8988T (cell line): ENCODE measurements at regions not wholly inside any gene's neighbourhood (a gene's known extent, or its start where the extent isn't known, plus 50 kb on each side); places are given as distances from the start of the nearest gene placed in this dataset.
"Not testable (repeated sequence)": the region's sequence is repeated elsewhere in the genome, so short reads cannot be mapped to it uniquely, and the experiment has no call there.

ENCODE experiments used
- DNase-seq: peaks from one replicate; pipeline ENCODE4 v3.0.0; 2011

- DNase-seq = no peak
Observed at GRCh38 chr16:55017321-55017720, 86.7 kb downstream of the IRX5 start.

GRCh38 chr16:55018881-55019280 is 88.2 kb downstream of the IRX5 start:
- DNase-seq = no peak

DNA sequence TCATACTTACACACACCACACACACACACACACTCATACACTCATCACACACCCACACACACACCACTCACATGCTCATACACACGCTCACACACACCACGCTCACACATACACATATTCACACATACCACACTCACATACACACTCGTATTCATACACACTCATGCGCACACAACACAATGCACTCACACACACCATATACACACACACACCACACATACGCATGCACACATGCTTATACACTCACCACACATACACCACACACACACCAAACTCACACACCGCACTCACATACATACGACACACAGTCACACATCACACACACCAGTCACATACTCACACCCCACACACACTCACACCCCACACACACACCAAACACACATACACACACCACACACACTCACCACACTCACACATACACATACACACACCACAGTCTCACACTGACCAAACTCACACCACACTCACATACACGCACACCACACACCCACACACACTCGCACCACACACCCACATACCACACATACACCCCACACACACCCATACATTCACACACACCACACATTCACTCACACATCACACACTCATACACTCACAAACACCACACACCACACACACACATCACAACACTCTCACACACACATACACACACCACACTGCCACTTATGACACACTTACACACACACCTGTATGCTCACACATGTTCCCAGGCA is 88.9 kb downstream of the IRX5 start:
- DNase-seq = no peak

- DNase-seq = no peak
Observed at GRCh38 chr16:55021595-55022475, 91.2 kb downstream of the IRX5 start.

DNA sequence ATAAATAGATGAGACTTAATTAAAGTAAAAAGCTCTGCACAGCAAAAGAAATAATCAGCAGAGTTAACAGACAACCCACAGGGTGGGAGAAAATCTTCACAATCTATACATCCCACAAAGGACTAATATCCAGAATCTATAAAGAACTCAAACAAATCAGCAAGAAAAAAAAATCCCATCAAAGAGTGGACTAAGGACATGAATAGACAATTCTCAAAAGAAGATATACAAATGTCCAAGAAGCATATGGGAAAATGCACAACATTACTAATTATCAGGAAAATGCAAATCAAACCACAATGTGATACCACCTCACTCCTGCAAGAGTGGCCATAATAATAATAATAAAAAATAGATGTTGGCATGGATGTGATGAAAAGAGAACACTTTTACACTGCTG is 96.6 kb downstream of the IRX5 start:
- not testable (repeated sequence) for DNase-seq

GRCh38 chr16:55029509-55029908 is 98.8 kb downstream of the IRX5 start:
- DNase-seq = no peak

GRCh38 chr16:55030944-55031343 is 100.3 kb downstream of the IRX5 start:
- DNase-seq = no peak

GRCh38 chr16:55031481-55031880 is 100.8 kb downstream of the IRX5 start:
- no peak for DNase-seq

DNA sequence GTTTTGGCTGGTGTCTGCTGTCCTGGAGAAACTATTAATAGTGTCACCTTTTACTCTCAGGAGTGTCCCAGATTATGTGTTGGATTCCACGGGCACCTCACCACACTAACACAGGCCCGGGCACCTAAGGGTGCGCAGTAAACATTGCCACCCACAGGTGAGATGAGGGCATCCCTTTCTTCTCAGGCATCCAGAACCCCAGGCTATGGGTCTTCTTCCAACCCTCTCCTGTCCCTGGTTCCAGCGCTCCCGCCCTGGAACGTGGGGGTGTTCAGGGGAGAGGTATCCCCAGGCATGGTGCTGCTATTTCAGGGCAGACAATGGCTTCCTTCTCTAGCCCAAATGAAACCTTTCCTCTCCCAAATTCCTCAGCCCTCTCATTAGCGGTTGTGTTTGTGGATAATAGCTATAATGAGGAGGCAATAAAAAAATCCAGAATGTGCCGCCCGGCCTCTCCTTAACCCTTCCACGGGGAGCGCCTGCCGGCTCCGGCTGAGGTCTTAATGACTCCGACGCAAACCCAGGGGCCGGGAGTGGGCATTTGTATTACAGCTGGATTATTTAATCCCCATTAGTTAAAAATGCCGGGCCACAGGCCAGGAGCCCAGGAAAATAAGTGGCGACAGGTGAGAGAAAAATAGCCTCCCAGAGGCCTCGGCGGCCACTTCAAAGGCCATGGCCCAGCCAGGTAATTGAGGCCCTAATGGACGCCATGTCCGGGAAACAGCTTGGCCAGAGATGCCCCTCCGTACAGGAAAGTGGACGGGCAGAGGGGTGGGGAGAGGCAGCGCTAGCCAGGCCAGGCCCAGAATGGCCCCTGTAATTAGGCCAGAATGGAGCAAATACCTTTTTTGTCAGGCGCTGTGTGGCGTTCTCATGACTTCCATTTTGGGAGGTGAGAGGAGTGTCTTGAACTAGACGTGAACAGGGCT is 102.8 kb downstream of the IRX5 start:
- no peak for DNase-seq

- DNase-seq = peak; percentile 61
Observed at GRCh38 chr16:55035029-55035428, 104.4 kb downstream of the IRX5 start.

DNA sequence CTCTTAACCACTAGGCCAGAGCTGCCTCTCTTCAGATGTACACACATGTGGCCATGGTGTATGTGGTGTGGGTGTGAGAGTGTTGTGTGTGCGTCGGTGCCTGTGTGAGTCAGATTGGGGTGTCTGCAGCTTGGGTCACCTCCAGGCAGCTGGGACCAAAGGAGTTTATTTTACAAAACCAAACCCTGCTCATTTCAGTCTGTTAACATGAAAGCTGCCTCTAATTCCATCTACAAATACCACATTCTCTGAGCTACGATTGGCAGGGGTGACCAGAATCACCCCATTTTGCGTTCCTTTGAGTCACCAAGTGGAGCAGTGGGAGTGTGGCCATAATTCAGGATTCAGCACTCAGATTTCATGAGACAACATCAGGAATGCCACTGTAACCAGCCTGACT is 105.3 kb downstream of the IRX5 start:
- DNase-seq = no peak

GRCh38 chr16:55036371-55036821 is 105.7 kb downstream of the IRX5 start:
- no peak for DNase-seq

GRCh38 chr16:55037046-55037445 is 106.4 kb downstream of the IRX5 start:
- DNase-seq = no peak

DNA sequence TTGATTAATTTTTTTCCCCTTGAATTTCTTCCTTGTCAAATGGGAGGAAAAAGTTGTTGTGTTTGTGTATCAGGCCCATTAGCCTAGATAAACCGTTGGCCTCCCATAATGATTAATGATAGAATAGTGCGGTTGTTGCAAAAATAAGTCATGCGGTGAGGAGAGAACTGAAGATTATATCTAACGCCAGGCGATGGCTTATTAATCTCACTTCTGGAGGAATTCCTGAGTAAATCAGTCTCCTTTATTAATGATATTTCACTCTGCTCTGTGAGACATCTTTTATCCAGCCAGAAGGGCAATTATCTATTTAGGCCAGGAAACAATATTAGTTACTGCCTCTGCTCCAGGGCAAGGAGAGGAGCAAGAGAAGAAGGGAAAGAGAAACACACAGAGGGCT is 107.3 kb downstream of the IRX5 start:
- no peak for DNase-seq

DNA sequence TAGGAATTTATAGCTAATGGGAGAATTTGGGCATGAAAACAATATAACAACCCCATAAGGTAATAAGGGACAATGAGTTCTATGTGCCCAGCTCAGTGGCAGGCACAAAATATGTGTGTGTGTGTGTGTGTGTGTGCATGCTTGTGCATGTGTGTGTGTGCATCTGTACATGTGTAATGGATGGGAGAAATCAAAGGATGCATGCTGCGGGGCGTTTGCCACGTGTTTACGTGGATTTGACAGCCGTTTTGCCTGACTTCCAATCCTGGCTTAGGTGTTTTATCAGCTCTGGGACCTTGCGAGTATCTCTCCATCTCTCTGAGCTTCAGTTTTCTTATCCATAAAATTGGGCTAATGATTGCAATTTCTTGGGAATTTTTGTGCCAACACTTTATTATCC is 108.4 kb downstream of the IRX5 start:
- no peak for DNase-seq

DNA sequence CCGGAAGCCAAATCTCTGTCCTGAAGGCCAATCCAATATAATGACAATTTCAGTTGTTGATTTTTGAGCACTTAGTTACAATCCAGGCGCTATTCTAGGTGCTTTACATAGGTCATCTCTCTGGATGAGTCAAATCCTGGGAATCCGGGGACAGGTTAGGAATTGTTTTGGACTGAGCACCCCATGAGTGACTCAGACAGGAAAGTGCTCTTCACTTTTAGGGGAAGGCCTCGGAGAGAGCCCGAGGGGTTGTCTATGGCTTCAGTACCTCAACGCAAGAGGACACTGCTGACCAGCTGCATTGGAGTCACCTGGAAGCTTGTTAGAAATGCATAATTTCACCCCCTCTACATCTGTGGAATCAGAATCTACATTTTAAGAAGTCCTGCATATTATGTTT is 108.8 kb downstream of the IRX5 start:
- no peak for DNase-seq

- no peak for DNase-seq
Observed at GRCh38 chr16:55039931-55040330, 109.3 kb downstream of the IRX5 start.

DNA sequence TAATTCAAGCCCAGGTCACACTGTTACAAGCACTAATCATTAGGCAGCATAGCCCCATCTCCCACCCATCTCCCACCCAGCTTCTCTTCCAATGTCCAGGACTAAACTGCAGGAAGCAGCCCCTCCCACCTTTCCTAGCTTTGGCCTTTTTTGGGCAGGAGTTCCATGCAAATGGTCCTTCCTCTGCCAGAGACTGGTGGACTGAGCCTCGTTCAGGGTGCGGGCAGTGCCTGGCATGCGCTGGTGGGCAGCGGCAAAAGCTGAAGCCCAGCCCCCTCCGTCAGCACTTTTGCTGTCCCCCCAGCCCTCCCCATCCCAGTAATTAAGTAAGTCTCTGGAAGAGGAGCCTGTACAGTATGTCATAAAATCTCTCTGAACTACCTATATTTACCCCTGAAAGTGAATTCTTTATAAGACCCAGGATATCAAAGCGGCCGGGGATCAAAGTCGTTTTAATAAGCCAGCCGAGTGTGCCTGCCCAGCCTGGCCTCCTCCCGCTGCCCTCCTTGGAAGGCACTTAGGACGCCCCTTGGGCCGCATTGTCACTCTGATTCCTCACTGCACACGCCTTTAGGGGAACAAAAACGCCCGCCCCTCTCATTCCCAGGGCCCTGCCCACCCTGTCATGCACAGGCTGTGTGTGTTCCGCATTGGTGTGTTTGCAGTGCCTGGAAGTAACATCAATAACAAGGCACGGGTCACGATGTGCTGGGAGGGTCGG is 109.9 kb downstream of the IRX5 start:
- DNase-seq = no peak

DNA sequence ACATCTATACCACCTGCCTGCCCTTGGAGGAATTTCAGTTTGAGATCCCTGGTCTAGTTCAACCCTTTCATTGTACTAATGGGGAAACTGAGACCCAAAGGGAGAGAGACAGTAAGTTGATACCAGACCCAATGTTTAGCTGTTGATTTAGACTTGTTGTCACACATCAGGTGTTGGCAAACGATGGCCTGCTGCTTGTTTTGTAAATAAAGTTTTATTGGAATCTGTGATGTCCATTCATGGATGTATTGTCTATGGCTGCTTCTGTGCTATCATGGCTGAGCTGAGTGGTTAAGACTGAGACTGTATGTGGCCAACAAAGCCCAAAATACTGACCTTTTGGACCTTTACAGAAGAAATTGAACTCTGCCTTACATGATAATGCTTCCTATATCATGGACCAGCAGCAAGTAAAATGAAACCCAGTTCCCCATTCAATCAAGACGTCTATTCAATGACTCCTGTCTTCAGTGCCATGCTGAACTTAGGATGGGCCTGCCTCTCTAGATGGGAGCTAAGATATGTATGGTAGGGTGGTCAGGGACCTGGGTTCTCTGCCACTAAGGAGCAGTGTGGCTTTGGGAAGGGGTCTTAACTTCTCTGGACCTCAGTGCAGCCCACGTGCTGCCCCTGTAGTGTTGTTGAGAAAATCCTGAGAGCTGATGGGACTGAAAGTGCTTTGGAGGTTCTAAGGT is 111.0 kb downstream of the IRX5 start:
- no peak for DNase-seq

- DNase-seq = no peak
Observed at GRCh38 chr16:55042556-55043432, 112.1 kb downstream of the IRX5 start.

DNA sequence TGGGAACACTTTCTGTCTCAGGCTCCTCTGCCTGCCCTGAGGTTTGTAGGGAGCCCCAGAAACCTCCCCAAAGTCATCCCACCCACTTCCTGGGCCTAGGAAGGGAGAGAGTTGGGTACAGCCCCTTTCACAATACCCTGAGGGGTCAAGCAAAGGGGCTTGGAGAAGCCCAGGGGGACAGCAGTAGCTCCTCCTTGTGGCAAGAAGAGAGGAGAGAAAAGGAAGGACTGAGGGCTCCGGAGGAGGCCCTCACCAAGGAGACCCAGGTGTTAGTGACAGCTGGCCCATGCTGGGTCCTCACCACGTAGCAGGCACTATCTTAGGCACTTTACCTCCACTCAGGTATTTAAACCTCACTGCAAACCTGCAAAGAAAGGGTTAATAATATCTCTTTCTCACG is 112.8 kb downstream of the IRX5 start:
- no peak for DNase-seq
